Fibroblast of lung (primary cell): ENCODE measurements at regions not wholly inside any gene's neighbourhood (a gene's known extent, or its start where the extent isn't known, plus 50 kb on each side); places are given as distances from the start of the nearest gene placed in this dataset.

Source experiments
- CTCF ChIP-seq, 2 donors: IDR thresholded peaks in 1 of 2; conservative IDR thresholded peaks in 1 of 2; 1 replicate in 1 of 2; 2 replicates in 1 of 2; pipeline ENCODE4 v1.5.1; 2011 to 2012; ENCODE audit warnings: low read length in 2 of 2, control low read depth in 1 of 2, inconsistent platforms in 1 of 2, low read depth in 1 of 2, mild to moderate bottlenecking in 1 of 2
- EZH2 ChIP-seq: IDR thresholded peaks from 2 replicates; pipeline ENCODE4 v1.5.1; 2012; ENCODE audit warnings: low read length, control low read depth, mild to moderate bottlenecking; ENCODE audit errors: missing control alignments

- TF ChIP-seq EZH2 (no peak), CTCF (conservative IDR thresholded peaks at IDR 0.05 in 1 of 2, IDR thresholded peaks at IDR 0.05 in 1 of 2; ENCODE audit: low read depth in 1 of 2, low read length in 2 of 2) (no peak)
These were observed 410.3 kb downstream of the DTWD2 start for GRCh38 chr5:118578093-118578492.
